Esophagus squamous epithelium (tissue), 5 donors: ENCODE measurements at regions not wholly inside any gene's neighbourhood (a gene's known extent, or its start where the extent isn't known, plus 50 kb on each side); places are given as distances from the start of the nearest gene placed in this dataset.

Experiments used
- DNase-seq: peaks from one replicate; lab custom pipeline; 2025; lab: John Stamatoyannopoulos, UW
- H3K27ac ChIP-seq, 4 donors: fragments of 200-600 bp; sonication (generic); one replicate each; pipeline ENCODE4 v1.5.1; 2016 to 2019; ENCODE audit warnings: mild to moderate bottlenecking in 1 of 4
- H3K27me3 ChIP-seq, 4 donors: fragments of 200-600 bp; sonication (generic); 1 replicate in 3 of 4; 2 replicates in 1 of 4; pipeline versions ENCODE4 v1.5.1 to v1.6.0; 2017 to 2021; ENCODE audit warnings: antibody characterized with exemption in 1 of 4
- H3K36me3 ChIP-seq, 3 donors: fragments of 200-600 bp; sonication (generic); one replicate each; pipeline ENCODE4 v1.5.1; 2016 to 2019
- H3K4me1 ChIP-seq, 3 donors: fragments of 200-600 bp; sonication (generic); one replicate each; pipeline ENCODE4 v1.5.1; 2017 to 2019
- H3K4me3 ChIP-seq, 4 donors: fragments of 200-600 bp; sonication (generic); 1 replicate in 3 of 4; 2 replicates in 1 of 4; pipeline ENCODE4 v1.5.1; 2016 to 2019; ENCODE audit warnings: mild to moderate bottlenecking in 2 of 4, moderate library complexity in 1 of 4
- H3K9me3 ChIP-seq, 3 donors: fragments of 200-600 bp; sonication (generic); one replicate each; pipeline ENCODE4 v1.5.1; 2016 to 2019
- CTCF ChIP-seq, 6 experiments: fragments of 450-650 bp in 4 of 6; fragments of 200-600 bp in 2 of 6; sonication (generic) in 2 of 6; IDR thresholded peaks; one replicate each; pipeline ENCODE4 v1.5.1; 2016 to 2019; ENCODE audit warnings: antibody characterized with exemption in 6 of 6, mild to moderate bottlenecking in 4 of 6, moderate library complexity in 4 of 6
- POLR2A ChIP-seq, 4 donors: fragments of 450-650 bp; IDR thresholded peaks; one replicate each; pipeline ENCODE4 v1.6.1; 2017; ENCODE audit warnings: antibody characterized with exemption in 4 of 4, mild to moderate bottlenecking in 4 of 4, moderate library complexity in 3 of 4
- WGBS, 2 donors: methylation state at CpG; one replicate each; pipeline ENCODE4 v1.1.5; 2018; 5-methylcytosine and 5-hydroxymethylcytosine counted together
- intact Hi-C: fragments of 100-400 bp; cut with DNase I; formaldehyde crosslinking; loops from one replicate; pipeline ENCODE4 v1.15.0; 2022
- donor health status: DM: yes; HTN: yes; CAD: no.

- intact Hi-C loops: no loop called here
- 81 to 82% methylated on average over 5 of the region's 5 CpGs for WGBS, 2 donors
- TF ChIP-seq POLR2A (IDR thresholded peaks at IDR 0.05): no peak
- TF ChIP-seq CTCF (IDR thresholded peaks at IDR 0.05): no peak
- Histone ChIP-seq H3K27ac (no peak overlapping the region), H3K4me3 (no peak overlapping the region), H3K4me1 (no peaks in the 10 kb centered on the region), H3K9me3 (no peaks in the 10 kb centered on the region), H3K36me3 (no peaks in the 10 kb centered on the region), H3K27me3 (no peaks in the 10 kb centered on the region)
- no peak for DNase-seq
Observed at GRCh38 chr2:65799141-65799854, 366.9 kb upstream of the SPRED2 start.

- Histone ChIP-seq H3K4me1 (no peaks in the 10 kb centered on the region), H3K4me3 (no peak overlapping the region), H3K36me3 (no peaks in the 10 kb centered on the region), H3K27ac (no peak overlapping the region), H3K9me3 (no peaks in the 10 kb centered on the region), H3K27me3 (no peaks in the 10 kb centered on the region)
- WGBS, 2 donors: 83 to 88% methylated on average over 10 to 11 of the region's 11 CpGs
- intact Hi-C loops: no loop called here
- TF ChIP-seq CTCF (IDR thresholded peaks at IDR 0.05) (no peak), POLR2A (IDR thresholded peaks at IDR 0.05) (no peak)
- no peak for DNase-seq
Observed at GRCh38 chr2:65798641-65799040, 366.2 kb upstream of the SPRED2 start.

- H3K4me3 ChIP-seq: no peak overlapping the region
- no peaks in the 10 kb centered on the region for H3K9me3 ChIP-seq
- intact Hi-C loops: no loop called here
- 89 to 90% methylated on average over 3 to 4 of the region's 4 CpGs for WGBS, 2 donors
- no peaks in the 10 kb centered on the region for H3K36me3 ChIP-seq
- H3K4me1 ChIP-seq: no peaks in the 10 kb centered on the region
- DNase-seq: no peak
- no peak overlapping the region for H3K27ac ChIP-seq
- H3K27me3 ChIP-seq: no peaks in the 10 kb centered on the region
- TF ChIP-seq POLR2A (IDR thresholded peaks at IDR 0.05): no peak
- TF ChIP-seq CTCF (IDR thresholded peaks at IDR 0.05): no peak
Observed at GRCh38 chr2:65794994-65795393, 362.6 kb upstream of the SPRED2 start.

GRCh38 chr2:65791404-65791975 lies 359.1 kb upstream of the SPRED2 start:
- no peaks in the 10 kb centered on the region for H3K9me3 ChIP-seq
- H3K27me3 ChIP-seq: no peaks in the 10 kb centered on the region
- TF ChIP-seq POLR2A (IDR thresholded peaks at IDR 0.05): no peak
- no peak for TF ChIP-seq CTCF (IDR thresholded peaks at IDR 0.05)
- no peak overlapping the region for H3K4me3 ChIP-seq
- no peak overlapping the region for H3K27ac ChIP-seq
- 79 to 83% methylated on average over 9 of the region's 9 CpGs for WGBS, 2 donors
- intact Hi-C loops: no loop called here
- no peaks in the 10 kb centered on the region for H3K4me1 ChIP-seq
- H3K36me3 ChIP-seq: no peaks in the 10 kb centered on the region
- no peak for DNase-seq

- no peak for DNase-seq
- no peaks in the 10 kb centered on the region for H3K36me3 ChIP-seq
- no peaks in the 10 kb centered on the region for H3K4me1 ChIP-seq
- TF ChIP-seq POLR2A (IDR thresholded peaks at IDR 0.05) (no peak), CTCF (IDR thresholded peaks at IDR 0.05) (no peak)
- no peaks in the 10 kb centered on the region for H3K9me3 ChIP-seq
- H3K4me3 ChIP-seq: no peak overlapping the region
- no peaks in the 10 kb centered on the region for H3K27me3 ChIP-seq
- H3K27ac ChIP-seq: no peak overlapping the region
- intact Hi-C loops: no loop called here
- 86 to 96% methylated on average over 2 of the region's 2 CpGs for WGBS, 2 donors
Observed at GRCh38 chr2:65790676-65790935, 358.2 kb upstream of the SPRED2 start.
